Testis (tissue), 2 donors: ENCODE measurements at regions not wholly inside any gene's neighbourhood (a gene's known extent, or its start where the extent isn't known, plus 50 kb on each side); places are given as distances from the start of the nearest gene placed in this dataset.

Experiments used
- POLR2A ChIP-seq: fragments of 450-650 bp; IDR thresholded peaks from one replicate; pipeline ENCODE4 v1.6.1; 2017; ENCODE audit warnings: antibody characterized with exemption, mild to moderate bottlenecking, moderate library complexity
- TF ChIP-seq, protein P1 (sequence below), 3 experiments: fragments of 450-650 bp in 2 of 3; fragments of 200-600 bp in 1 of 3; sonication (generic) in 1 of 3; IDR thresholded peaks; one replicate each; pipeline ENCODE4 v1.5.1; 2016 to 2019; ENCODE audit warnings: antibody characterized with exemption in 3 of 3, mild to moderate bottlenecking in 2 of 3, moderate library complexity in 1 of 3

DNA sequence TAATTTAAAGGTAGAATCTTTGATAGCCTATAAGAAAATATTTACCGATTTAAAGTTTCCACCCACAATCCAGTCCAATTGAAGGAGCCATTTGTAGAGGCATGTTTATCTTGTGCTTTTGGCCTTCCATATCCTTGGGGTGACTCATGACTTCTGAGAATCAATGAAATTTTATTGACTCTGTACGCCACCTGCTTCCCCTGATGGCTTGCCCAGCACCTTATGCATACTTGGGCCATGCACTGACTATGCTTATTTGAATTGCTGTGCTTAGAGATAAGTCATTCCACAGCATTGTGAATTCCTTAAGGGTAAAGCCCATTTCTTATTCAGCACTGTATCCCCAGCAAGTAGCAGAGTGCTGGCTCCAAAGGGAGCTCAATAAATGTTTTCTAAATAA is 954.8 kb upstream of the SEL1L start:
- TF ChIP-seq, protein P1, sequence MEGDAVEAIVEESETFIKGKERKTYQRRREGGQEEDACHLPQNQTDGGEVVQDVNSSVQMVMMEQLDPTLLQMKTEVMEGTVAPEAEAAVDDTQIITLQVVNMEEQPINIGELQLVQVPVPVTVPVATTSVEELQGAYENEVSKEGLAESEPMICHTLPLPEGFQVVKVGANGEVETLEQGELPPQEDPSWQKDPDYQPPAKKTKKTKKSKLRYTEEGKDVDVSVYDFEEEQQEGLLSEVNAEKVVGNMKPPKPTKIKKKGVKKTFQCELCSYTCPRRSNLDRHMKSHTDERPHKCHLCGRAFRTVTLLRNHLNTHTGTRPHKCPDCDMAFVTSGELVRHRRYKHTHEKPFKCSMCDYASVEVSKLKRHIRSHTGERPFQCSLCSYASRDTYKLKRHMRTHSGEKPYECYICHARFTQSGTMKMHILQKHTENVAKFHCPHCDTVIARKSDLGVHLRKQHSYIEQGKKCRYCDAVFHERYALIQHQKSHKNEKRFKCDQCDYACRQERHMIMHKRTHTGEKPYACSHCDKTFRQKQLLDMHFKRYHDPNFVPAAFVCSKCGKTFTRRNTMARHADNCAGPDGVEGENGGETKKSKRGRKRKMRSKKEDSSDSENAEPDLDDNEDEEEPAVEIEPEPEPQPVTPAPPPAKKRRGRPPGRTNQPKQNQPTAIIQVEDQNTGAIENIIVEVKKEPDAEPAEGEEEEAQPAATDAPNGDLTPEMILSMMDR (IDR thresholded peaks at IDR 0.05): no peak
- TF ChIP-seq POLR2A: no peak
